Left renal cortex interstitium (tissue), 4 donors: ENCODE measurements at regions not wholly inside any gene's neighbourhood (a gene's known extent, or its start where the extent isn't known, plus 50 kb on each side); places are given as distances from the start of the nearest gene placed in this dataset.

Experiments used
- DNase-seq, 4 donors: peaks; one replicate each; pipeline ENCODE4 v3.0.0-alpha.2; 2013; ENCODE audit warnings: low read depth in 4 of 4, low spot score in 2 of 4, missing footprints in 1 of 4

DNA sequence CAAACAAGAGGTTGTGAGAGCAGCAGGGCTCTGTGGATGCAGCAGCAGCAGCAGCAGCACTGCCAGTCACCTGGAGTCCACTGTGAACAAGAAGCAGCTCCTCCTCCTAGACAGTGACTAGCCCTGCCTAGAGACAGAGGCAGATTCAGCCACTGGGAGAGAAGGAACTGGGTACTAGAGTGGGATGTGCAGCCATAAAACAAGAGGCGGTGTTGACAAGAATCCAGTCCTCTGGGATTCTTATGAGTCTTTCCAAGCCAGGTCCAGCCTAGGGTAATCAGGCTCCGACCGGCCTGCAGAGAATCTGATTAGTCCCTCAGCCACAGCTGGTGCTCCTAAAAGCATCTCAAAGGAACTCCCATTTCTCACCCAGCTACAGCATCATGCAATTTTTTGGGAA, 83.9 kb upstream of the USP47 start:
- DNase-seq = no peak

DNA sequence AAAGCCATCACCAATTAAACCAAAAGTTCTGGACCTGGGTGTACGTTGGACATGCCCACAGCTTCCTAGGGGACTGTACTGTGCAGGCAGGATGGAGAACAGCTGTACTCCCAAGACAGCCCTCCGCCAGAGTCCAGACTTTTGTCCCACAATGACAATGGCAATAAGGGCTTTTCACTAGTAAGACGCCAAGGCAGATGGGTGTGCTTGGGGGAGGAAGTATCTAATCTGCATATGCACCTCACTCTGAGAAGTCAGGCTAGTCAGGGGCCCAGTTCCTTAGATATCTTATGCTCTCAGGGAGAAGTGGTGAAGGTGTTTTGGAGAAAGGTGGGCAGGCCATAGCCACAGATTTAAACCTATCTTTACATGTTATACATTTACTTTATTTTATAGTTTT, 85.1 kb upstream of the USP47 start:
- DNase-seq = no peak

GRCh38 chr11:11755871-11756270, 85.9 kb upstream of the USP47 start:
- DNase-seq = no peak

GRCh38 chr11:11752679-11753078, 89.1 kb upstream of the USP47 start:
- no peak for DNase-seq

GRCh38 chr11:11750017-11750878, 91.5 kb upstream of the USP47 start:
- DNase-seq = no peak

DNA sequence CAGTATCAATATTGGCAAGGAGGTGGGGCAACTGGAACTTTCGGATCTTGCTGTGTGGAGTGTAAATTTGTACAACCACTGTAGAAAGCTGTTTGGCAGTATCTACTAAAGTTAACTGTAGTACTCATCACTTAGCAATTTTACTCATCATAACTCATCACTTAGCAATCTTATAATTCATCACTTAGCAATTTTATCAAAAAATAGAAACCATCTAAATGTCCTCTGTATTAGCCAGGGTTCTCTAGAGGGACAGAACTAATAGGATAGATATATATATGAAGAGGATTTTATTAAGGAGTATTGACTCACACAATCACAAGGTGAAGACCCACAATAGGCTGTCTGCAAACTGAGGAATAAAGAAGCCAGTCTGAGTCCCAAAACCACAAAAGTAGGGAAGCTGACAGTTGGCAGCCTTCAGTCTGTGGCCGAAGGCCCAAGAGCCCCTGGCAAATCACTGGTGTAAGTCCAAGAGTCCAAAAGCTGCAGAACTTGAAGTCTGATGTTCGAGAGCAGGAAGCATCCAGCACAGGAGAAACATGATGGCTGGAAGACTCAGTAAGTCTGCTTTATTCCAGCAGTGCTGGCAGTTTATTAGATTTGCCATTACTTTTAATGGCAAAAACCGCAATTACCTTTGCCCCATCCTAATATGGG, 92.9 kb upstream of the USP47 start:
- DNase-seq = no peak

DNA sequence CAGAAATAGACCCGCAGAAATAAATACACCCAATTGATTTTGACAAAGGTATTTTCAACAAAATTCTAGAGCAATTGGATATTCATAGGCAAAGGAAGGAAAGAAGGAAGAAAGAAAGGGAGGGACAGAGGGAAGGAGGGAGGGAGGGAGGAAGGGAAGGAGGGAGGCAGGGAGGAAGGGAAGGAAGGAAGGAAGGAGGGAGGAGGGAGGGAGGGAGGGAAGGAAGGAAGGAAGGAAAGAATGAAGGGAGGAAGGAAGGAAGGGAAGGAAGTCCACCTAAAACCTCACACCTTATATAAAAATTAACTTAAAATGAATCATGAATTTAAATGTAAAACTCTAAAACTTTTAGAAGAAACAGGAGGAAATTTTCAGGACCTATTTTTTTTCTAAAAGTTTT, 94.2 kb upstream of the USP47 start:
- no peak for DNase-seq

GRCh38 chr11:11746449-11746848, 95.3 kb upstream of the USP47 start:
- DNase-seq = no peak

DNA sequence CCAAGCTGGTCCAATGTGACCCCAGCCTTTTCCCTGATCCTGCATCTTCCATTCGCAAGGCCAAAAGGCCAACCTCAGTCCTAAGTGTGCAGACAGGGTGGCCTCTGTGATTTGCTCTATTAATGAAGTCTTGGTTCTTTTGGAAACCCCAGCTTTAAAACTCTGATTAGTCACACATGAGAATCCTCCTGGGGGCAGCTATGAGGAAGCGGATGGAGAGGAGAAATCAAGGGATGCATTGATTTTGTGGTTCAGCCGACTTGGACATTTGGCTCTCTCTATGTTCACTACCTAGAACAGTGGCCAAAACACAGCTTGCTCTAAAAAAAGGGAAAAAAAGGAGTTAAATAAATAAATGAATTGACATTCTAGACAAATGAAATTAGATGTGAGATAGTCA, 98.6 kb upstream of the USP47 start:
- DNase-seq = no peak

DNA sequence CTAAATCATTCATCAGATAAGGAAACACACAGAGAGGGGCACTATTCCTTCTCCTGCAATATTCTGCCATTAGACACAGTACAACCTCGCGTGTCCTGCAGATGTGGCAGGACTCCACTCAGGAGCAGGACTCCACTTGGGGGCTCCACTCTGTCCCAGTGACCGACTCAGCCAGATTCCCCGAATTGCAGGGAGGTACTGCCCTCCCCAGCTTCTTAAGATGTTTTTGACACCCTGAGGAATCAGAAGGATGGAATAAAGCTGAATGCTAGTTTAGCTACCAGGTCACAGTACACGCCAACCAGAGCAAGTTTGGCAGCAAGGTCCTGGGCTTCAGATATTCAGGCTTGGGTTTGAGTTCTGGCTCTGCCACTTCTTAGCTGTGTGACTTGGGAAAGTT, 99.3 kb upstream of the USP47 start:
- DNase-seq = no peak

DNA sequence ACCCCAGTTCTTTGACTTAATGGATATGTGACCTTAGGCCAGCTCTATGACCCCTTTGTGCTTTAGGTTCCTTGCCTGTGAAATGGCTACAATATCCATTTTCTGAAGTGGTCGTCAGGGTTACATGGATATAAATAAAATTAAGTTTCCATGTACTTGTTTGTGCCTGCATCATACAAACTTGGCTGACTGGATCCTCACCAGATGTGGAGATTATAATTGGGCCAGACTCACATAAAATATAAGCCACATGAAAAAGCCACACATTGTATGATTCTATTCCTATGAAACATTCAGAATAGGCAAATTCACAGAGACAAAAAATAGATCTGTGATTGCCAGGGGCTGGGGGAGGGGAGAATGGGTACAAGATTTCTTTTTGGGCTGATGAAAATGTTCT, 100.9 kb upstream of the USP47 start:
- no peak for DNase-seq

DNA sequence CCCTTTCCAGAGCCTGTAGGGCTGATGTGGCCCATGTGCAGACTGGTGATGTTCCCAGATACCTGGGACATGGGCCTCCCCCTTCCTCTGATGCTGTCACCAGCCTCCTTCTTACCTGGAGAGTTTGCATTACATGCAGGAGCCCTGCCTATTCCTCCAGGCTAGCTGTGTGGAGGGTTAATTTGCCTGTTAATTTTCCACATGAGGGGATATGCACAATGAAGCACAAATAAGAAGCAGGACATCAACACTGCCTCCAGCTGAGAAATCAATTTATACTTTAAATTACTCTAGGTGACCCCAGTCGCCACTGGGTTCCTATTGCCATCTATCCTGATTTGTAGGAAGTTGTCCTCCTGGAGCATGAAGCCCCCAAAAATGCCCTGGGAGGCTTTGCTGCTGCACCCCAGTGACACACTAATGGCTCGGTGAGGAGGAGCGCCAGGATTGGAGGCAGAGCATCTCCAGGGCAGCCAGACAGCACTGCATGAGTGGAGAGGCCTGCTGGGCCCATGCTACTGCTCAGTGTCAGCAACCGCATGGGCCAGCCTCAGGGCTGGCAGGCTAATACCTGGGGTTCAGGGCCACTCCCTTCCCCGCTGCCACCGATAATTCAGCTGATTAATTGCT, 101.6 kb upstream of the USP47 start:
- DNase-seq = no peak

DNA sequence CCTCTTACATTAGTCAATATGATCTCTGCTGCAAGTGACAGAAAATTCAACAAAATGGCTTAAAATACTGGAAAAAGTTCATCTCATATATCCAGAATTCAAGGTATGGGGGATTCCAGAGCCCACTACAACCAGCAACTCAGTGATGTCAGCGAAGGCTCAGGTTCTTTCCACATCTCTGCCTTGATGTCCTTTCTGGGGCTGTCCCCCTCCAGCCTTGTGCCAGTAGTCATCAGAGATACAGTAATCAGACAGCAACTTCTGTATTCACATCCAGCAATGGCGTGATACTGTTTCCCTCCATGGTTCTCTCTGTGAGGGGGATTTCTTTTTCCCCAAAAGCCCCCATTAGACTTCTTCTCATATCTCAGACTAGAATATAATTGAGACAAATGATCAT, 103.4 kb upstream of the USP47 start:
- no peak for DNase-seq

GRCh38 chr11:11735586-11735985, 106.2 kb upstream of the USP47 start:
- DNase-seq = no peak

DNA sequence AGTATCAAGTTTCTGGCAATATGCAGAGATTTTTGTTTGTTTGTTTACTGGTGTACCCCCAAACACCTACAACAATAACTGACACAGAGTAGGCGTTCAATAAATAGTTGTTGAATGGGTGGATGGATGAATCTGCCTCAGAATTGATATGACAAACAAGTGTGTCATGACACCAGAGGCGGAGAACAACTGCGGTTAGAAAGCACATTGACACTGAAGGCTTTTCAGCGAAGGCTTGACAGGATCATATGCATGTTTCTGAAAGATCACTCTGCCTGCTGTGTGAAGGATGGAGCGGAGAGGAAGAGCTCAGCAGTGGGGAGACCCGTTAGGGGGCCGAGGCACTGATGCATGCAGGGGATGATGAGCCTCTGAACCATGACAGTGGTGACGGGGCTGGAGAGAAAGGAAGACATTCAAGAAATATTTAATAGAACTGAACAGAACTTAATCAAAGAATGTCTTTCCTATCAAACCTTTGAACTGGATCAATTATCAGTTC, 108.5 kb upstream of the USP47 start:
- DNase-seq = no peak

DNA sequence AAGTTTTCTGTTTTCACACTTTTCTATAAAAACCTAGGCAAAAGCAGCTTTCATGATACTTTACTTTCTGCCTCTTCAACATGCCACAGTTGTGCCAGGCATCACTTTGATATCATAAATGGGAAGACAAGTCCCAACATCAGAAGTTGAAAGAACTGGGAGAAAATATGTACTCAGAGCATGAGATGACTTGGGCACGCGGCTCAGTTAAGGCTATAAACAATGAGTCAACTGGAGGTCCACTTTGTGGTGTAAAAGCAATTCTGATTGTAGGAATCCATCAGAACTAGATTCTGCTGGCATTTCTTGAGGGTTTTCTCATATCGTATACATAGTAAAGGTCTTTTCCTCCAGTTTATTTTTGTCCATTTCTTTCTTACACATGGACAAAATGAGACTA, 109.7 kb upstream of the USP47 start:
- DNase-seq = no peak

GRCh38 chr11:11731311-11732083, 109.7 kb upstream of the GALNT18 start:
- DNase-seq = no peak

DNA sequence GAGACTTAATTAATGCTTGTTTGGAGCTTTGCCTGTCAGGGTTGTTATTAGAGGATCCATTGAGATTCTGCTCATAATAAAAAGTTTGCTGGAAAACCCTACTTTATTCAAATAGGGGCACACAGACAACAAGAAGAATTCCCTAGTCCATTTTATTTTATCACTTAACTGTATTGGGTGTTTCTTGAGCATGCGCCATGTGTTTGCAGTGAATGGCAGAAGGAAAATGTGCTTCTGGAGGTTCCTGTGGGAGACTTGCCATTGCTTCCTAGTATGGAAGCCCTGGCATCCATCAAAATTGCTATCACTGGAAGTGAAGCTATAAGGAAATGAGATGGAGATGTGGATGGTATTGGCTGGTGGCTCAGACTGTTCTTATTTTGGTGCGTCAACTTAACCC, 106.6 kb upstream of the GALNT18 start:
- no peak for DNase-seq

DNA sequence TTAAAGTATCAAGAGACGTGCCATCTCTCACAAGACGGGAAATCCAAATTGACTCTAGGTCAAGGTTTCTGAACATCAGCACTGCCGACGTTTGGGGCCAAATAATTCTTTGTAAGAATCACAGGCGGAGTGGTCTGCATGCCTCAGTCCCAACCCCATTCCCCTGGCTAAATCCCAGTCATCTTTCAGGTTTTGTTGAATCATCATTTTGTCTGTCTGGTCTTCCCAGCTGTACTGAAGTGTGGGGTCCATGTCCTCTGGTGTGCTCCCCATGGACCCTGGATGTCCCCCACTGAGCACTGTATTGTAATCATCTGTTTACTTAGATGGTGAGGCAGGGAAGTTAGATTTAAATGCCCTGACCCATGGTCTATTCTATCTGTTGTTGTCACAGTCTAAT, 103.6 kb upstream of the GALNT18 start:
- DNase-seq = no peak

GRCh38 chr11:11724994-11725393, 103.2 kb upstream of the GALNT18 start:
- DNase-seq = no peak

DNA sequence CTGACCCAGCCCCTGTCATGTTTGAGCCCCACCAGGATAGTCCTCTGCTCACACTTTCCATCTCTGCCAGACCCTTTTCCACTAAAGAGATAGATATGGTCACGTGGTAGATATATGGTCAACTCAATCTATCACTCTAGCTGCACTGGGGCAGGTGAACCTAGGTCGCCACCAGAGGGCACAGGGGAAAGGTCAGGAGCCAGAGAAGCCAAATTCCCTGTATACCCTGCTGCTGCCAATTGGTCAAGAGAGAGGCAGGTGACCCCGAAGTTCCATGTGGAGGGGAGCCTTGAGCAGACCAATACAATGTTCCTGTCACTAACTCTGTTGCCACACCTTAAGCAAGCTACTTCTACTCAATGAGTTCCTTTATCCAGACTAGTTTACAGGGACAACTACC, 101.1 kb upstream of the GALNT18 start:
- DNase-seq = no peak
